HEK293 (cell line): ENCODE measurements at regions not wholly inside any gene's neighbourhood (a gene's known extent, or its start where the extent isn't known, plus 50 kb on each side); places are given as distances from the start of the nearest gene placed in this dataset.

Source experiments
- CTCF ChIA-PET: fragments of 350-600 bp; formaldehyde crosslinking; extraction: SDS; loops from one replicate; lab custom pipeline; 2021; ENCODE audit warnings: antibody characterized with exemption; lab: Yijun Ruan, JAX
- POLR2A ChIA-PET: fragments of 300-600 bp; formaldehyde crosslinking; extraction: SDS; loops from one replicate; lab custom pipeline; 2020; ENCODE audit warnings: antibody characterized with exemption, inconsistent platforms; lab: Yijun Ruan, JAX
- H3K27ac ChIP-seq: fragments of 200-500 bp; sonication (Bioruptor generic); 2 replicates; pipeline ENCODE4 v1.5.1; 2014; ENCODE audit warnings: low read depth, low read length, control low read depth, inconsistent platforms; ENCODE audit errors: extremely low read depth
- H3K36me3 ChIP-seq, 2 experiments: fragments of 200-500 bp in 1 of 2; sonication (Bioruptor generic) in 1 of 2; 1 replicate in 1 of 2; 2 replicates in 1 of 2; pipeline ENCODE4 v1.5.1; 2014 to 2017; ENCODE audit warnings: inconsistent platforms in 2 of 2, low read length in 2 of 2; ENCODE audit not compliant: control insufficient read depth in 2 of 2, insufficient read depth in 1 of 2
- H3K4me1 ChIP-seq: fragments of 200-500 bp; sonication (Bioruptor generic); 2 replicates; pipeline ENCODE4 v1.5.1; 2014; ENCODE audit warnings: mild to moderate bottlenecking, low read length, inconsistent platforms; ENCODE audit not compliant: control insufficient read depth, insufficient read depth
- H3K4me3 ChIP-seq: 2 replicates; pipeline ENCODE4 v1.5.1; 2011; ENCODE audit warnings: low read depth, mild to moderate bottlenecking, control low read depth, low read length, moderate library complexity
- H3K9me3 ChIP-seq: fragments of 200-500 bp; sonication (Bioruptor generic); 2 replicates; pipeline ENCODE4 v1.5.1; 2014; ENCODE audit warnings: low read depth, low read length, inconsistent platforms; ENCODE audit not compliant: control insufficient read depth, insufficient read depth
- EGR2 ChIP-seq: fragments of 450-650 bp; formaldehyde crosslinking; IDR thresholded peaks from 2 replicates; pipeline ENCODE4 v1.5.1; 2016; ENCODE audit warnings: low read depth, missing biosample characterization, missing genetic modification characterization
- GLIS2 ChIP-seq: fragments of 450-650 bp; formaldehyde crosslinking; IDR thresholded peaks from 2 replicates; pipeline ENCODE4 v1.5.1; 2016; ENCODE audit warnings: missing biosample characterization, missing genetic modification characterization
- INSM2 ChIP-seq: fragments of 450-650 bp; formaldehyde crosslinking; IDR thresholded peaks from 2 replicates; pipeline ENCODE4 v1.5.1; 2016; ENCODE audit warnings: missing biosample characterization, missing genetic modification characterization
- OSR2 ChIP-seq: fragments of 450-650 bp; formaldehyde crosslinking; IDR thresholded peaks from 2 replicates; pipeline ENCODE4 v1.5.1; 2016; ENCODE audit warnings: missing biosample characterization, missing genetic modification characterization
- RBAK ChIP-seq: fragments of 450-650 bp; formaldehyde crosslinking; IDR thresholded peaks from 2 replicates; pipeline ENCODE4 v1.5.1; 2016; ENCODE audit warnings: missing biosample characterization, missing genetic modification characterization
- REST ChIP-seq: fragments of 450-650 bp; formaldehyde crosslinking; IDR thresholded peaks from 2 replicates; pipeline ENCODE4 v1.5.1; 2016; ENCODE audit warnings: missing biosample characterization, missing genetic modification characterization
- SALL2 ChIP-seq: fragments of 450-650 bp; formaldehyde crosslinking; IDR thresholded peaks from 2 replicates; pipeline ENCODE4 v1.5.0; 2017; ENCODE audit warnings: missing biosample characterization, mild to moderate bottlenecking, missing genetic modification characterization, borderline replicate concordance
- SP7 ChIP-seq: fragments of 450-650 bp; formaldehyde crosslinking; IDR thresholded peaks from 2 replicates; pipeline ENCODE4 v1.5.1; 2016; ENCODE audit warnings: missing biosample characterization, missing genetic modification characterization
- ZBTB17 ChIP-seq: fragments of 450-650 bp; formaldehyde crosslinking; IDR thresholded peaks from 2 replicates; pipeline ENCODE4 v1.5.1; 2016; ENCODE audit warnings: missing biosample characterization, missing genetic modification characterization
- ZBTB8A ChIP-seq: fragments of 450-650 bp; formaldehyde crosslinking; IDR thresholded peaks from 2 replicates; pipeline ENCODE4 v1.5.1; 2016; ENCODE audit warnings: missing biosample characterization, missing genetic modification characterization
- ZNF132 ChIP-seq: fragments of 450-650 bp; formaldehyde crosslinking; IDR thresholded peaks from 2 replicates; pipeline ENCODE4 v1.5.1; 2017; ENCODE audit warnings: missing biosample characterization, missing genetic modification characterization, borderline replicate concordance
- ZNF155 ChIP-seq: fragments of 450-650 bp; formaldehyde crosslinking; IDR thresholded peaks from 2 replicates; pipeline ENCODE4 v1.5.1; 2016; ENCODE audit warnings: missing biosample characterization, missing genetic modification characterization
- ZNF391 ChIP-seq: fragments of 450-650 bp; formaldehyde crosslinking; IDR thresholded peaks from 2 replicates; pipeline ENCODE4 v1.5.1; 2016; ENCODE audit warnings: low read depth, missing biosample characterization, missing genetic modification characterization, borderline replicate concordance
- ZNF48 ChIP-seq: fragments of 450-650 bp; formaldehyde crosslinking; IDR thresholded peaks from 2 replicates; pipeline ENCODE4 v1.5.1; 2016; ENCODE audit warnings: missing biosample characterization, missing genetic modification characterization
- ZNF510 ChIP-seq: fragments of 450-650 bp; formaldehyde crosslinking; IDR thresholded peaks from 2 replicates; pipeline ENCODE4 v1.5.1; 2018; ENCODE audit warnings: mild to moderate bottlenecking, missing genetic modification characterization, missing biosample characterization; ENCODE audit not compliant: insufficient replicate concordance
- ZNF610 ChIP-seq: fragments of 450-650 bp; formaldehyde crosslinking; IDR thresholded peaks from 2 replicates; pipeline ENCODE4 v1.5.1; 2016; ENCODE audit warnings: missing biosample characterization, missing genetic modification characterization, borderline replicate concordance
- ZNF626 ChIP-seq: fragments of 450-650 bp; sonication (Bioruptor Pico); formaldehyde crosslinking; IDR thresholded peaks from 2 replicates; pipeline ENCODE4 v1.5.1; 2018; ENCODE audit warnings: missing biosample characterization, missing genetic modification characterization, inconsistent platforms
- ZNF777 ChIP-seq: fragments of 450-650 bp; formaldehyde crosslinking; IDR thresholded peaks from 2 replicates; pipeline ENCODE4 v1.5.1; 2017; ENCODE audit warnings: missing biosample characterization, missing genetic modification characterization, borderline replicate concordance
- TF ChIP-seq, protein P1 (sequence below): fragments of 450-650 bp; formaldehyde crosslinking; IDR thresholded peaks from 2 replicates; pipeline ENCODE4 v1.5.1; 2017; ENCODE audit warnings: missing biosample characterization, missing genetic modification characterization
- TF ChIP-seq, protein P2 (sequence below): fragments of 450-650 bp; formaldehyde crosslinking; IDR thresholded peaks from 2 replicates; pipeline ENCODE4 v1.5.1; 2016; ENCODE audit warnings: missing biosample characterization, missing genetic modification characterization
- TF ChIP-seq, protein P3 (sequence below): fragments of 450-650 bp; formaldehyde crosslinking; optimal IDR thresholded peaks from 2 replicates; pipeline ENCODE3; 2016; ENCODE audit warnings: missing biosample characterization, mild to moderate bottlenecking, missing genetic modification characterization

DNA sequence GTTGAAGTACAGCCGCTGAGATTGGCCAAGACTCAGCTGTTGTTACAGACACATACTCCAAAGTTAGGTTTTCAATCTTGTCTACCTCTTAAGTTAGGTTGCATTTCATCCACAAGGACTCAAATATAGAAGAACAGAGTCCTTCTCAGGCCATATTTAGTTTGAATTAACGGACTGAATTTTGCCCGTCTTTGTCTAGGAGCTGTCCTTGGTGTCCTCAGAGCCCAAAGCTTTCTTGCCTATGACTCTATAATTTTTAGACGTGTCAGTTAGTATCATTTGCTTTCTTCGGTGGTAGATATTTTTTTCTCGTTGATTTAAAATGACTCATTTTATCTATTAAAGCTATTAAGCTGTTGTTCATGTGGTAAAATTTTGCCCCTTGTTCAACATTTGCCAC, 403.2 kb downstream of the HS3ST3B1 start:
- peaks cover 2% of the 10 kb centered on the region; the same call in 1 of the 2 replicates for H3K4me1 ChIP-seq
- H3K36me3 ChIP-seq = no peaks in the 10 kb centered on the region
- no peaks in the 10 kb centered on the region for H3K9me3 ChIP-seq
- ChIA-PET CTCF (interaction anchor here (0.6 kb wide), 1 partner anchor 23 kb away, joined by 3 read pairs; no protein-coding TSS in a partner anchor), POLR2A (no interaction called here)
- H3K4me3 ChIP-seq = no peak overlapping the region
- H3K27ac ChIP-seq = no peak overlapping the region
- TF ChIP-seq, protein P1, sequence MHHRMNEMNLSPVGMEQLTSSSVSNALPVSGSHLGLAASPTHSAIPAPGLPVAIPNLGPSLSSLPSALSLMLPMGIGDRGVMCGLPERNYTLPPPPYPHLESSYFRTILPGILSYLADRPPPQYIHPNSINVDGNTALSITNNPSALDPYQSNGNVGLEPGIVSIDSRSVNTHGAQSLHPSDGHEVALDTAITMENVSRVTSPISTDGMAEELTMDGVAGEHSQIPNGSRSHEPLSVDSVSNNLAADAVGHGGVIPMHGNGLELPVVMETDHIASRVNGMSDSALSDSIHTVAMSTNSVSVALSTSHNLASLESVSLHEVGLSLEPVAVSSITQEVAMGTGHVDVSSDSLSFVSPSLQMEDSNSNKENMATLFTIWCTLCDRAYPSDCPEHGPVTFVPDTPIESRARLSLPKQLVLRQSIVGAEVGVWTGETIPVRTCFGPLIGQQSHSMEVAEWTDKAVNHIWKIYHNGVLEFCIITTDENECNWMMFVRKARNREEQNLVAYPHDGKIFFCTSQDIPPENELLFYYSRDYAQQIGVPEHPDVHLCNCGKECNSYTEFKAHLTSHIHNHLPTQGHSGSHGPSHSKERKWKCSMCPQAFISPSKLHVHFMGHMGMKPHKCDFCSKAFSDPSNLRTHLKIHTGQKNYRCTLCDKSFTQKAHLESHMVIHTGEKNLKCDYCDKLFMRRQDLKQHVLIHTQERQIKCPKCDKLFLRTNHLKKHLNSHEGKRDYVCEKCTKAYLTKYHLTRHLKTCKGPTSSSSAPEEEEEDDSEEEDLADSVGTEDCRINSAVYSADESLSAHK = no peak
- no peak for TF ChIP-seq ZNF155 (tag by site-specific recombination)
- no peak for TF ChIP-seq INSM2
- TF ChIP-seq EGR2 (tag by site-specific recombination) = no peak
- peak; percentile 54; the same call in 1 of the 2 replicates for TF ChIP-seq REST (tag by site-specific recombination)
- no peak for TF ChIP-seq SP7 (tag by site-specific recombination)
- TF ChIP-seq ZNF510 (tag by site-specific recombination) = no peak
- no peak for TF ChIP-seq ZNF132
- TF ChIP-seq ZNF391 (tag by site-specific recombination) = no peak

DNA sequence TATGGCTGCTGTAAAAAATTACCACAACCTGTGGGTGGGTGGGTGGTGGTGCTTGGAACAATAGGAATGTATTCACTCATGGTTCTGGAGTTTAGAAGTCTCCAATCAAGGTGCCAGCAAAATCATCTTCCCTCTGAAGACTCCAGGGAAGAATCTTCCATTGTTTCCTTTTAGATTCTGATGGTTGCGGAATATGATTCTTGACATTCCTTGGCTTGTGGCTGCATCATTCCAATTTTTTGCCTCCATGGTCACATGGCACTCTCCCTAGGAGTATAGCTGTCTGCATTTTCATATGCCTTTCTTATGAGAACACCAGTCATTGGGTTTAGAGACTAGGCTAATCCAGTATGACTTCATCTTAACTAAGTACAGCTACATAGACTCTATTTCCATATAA, 401.0 kb downstream of the HS3ST3B1 start:
- TF ChIP-seq ZNF610 (no peak), SALL2 (no peak)
- ChIA-PET CTCF (interaction anchor here (0.7 to 1.2 kb wide), 2 partner anchors 14 to 240 kb away, joined by 3 read pairs; no protein-coding TSS in a partner anchor), POLR2A (no interaction called here)
- H3K27ac ChIP-seq = no peak overlapping the region
- H3K4me3 ChIP-seq = no peak overlapping the region
- H3K4me1 ChIP-seq = peaks cover 2% of the 10 kb centered on the region; the same call in 1 of the 2 replicates
- no peaks in the 10 kb centered on the region for H3K9me3 ChIP-seq
- H3K36me3 ChIP-seq = no peaks in the 10 kb centered on the region

- CTCF ChIA-PET = interaction anchor here (0.9 kb wide), 1 partner anchor 13 kb away, joined by 3 read pairs; no protein-coding TSS in a partner anchor
- no peaks in the 10 kb centered on the region for H3K9me3 ChIP-seq
- no peak overlapping the region for H3K4me3 ChIP-seq
- no peaks in the 10 kb centered on the region for H3K36me3 ChIP-seq
- H3K4me1 ChIP-seq = peaks cover 2% of the 10 kb centered on the region; the same call in 1 of the 2 replicates
- no peak overlapping the region for H3K27ac ChIP-seq
- POLR2A ChIA-PET = no interaction called here
- no peak for TF ChIP-seq ZNF48 (tag by site-specific recombination)
- TF ChIP-seq, protein P2, sequence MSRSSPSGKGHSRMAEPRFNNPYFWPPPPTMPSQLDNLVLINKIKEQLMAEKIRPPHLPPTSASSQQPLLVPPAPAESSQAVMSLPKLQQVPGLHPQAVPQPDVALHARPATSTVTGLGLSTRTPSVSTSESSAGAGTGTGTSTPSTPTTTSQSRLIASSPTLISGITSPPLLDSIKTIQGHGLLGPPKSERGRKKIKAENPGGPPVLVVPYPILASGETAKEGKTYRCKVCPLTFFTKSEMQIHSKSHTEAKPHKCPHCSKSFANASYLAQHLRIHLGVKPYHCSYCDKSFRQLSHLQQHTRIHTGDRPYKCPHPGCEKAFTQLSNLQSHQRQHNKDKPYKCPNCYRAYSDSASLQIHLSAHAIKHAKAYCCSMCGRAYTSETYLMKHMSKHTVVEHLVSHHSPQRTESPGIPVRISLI (tag by site-specific recombination) = no peak
- TF ChIP-seq ZNF777 = no peak
- TF ChIP-seq, protein P3, sequence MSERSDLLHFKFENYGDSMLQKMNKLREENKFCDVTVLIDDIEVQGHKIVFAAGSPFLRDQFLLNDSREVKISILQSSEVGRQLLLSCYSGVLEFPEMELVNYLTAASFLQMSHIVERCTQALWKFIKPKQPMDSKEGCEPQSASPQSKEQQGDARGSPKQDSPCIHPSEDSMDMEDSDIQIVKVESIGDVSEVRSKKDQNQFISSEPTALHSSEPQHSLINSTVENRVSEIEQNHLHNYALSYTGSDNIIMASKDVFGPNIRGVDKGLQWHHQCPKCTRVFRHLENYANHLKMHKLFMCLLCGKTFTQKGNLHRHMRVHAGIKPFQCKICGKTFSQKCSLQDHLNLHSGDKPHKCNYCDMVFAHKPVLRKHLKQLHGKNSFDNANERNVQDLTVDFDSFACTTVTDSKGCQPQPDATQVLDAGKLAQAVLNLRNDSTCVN (tag by site-specific recombination) = no peak
- TF ChIP-seq RBAK = no peak
- TF ChIP-seq OSR2 (tag by site-specific recombination) = no peak
- TF ChIP-seq ZBTB17 = no peak
- no peak for TF ChIP-seq GLIS2 (tag by site-specific recombination)
- no peak for TF ChIP-seq ZNF626 (tag by site-specific recombination)
- TF ChIP-seq ZBTB8A (tag by site-specific recombination) = no peak
Observed at GRCh38 chr17:14699574-14700185, 398.8 kb downstream of the HS3ST3B1 start.
